GM18909 (cell line): ENCODE measurements at regions not wholly inside any gene's neighbourhood (a gene's known extent, or its start where the extent isn't known, plus 50 kb on each side); places are given as distances from the start of the nearest gene placed in this dataset.

Source experiments
- ATAC-seq: cut with Tn5 transposase; IDR thresholded peaks from one replicate; pipeline ENCODE4 v1.9.1; 2021; ENCODE audit warnings: mild to moderate bottlenecking; ENCODE audit not compliant: unreplicated experiment, poor library complexity

- ATAC-seq: no peak
Measured at GRCh38 chr12:21713133-21713532, 55.5 kb upstream of the LDHB start.

DNA sequence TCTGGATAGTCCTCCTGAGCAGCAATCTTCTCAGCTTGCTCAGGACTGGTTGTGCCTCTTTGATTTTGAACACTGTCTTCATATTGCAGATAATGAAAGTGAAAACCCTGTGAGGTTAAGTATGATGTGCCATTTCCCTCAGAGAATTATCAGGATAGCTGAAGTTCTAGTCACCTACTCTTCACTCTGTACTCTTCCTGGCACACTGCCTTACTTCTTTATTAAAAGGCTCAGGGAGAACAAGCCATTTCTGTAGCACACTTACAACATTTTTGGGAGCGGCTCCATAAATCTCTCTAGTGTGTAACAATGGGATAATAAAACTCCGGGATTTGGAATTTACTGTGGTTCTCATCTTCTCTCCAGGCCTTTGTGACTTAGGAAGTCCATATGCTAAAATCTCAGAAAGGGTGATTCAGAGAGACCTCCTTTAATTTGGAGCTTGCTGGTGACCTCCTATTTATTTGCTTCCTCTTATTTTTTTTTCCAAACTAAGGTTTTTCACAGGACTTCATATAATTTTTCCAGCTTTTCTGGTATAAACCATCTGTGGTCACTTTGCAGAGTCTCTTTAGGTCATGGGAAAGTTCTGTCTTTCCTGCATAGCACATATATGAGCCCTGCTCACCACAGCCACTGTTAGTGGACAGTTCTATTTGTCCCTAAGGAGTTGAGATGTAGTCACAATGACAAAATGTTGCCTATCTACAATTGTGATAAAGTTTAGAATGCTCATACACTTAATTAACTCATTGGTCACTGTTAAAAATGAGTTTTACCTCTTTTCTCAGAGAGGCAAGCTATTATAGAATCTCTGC is 53.5 kb upstream of the LDHB start:
- ATAC-seq: peak; percentile 59
